ENCODE measurements at regions not wholly inside any gene's neighbourhood (a gene's known extent, or its start where the extent isn't known, plus 50 kb on each side); places are given as distances from the start of the nearest gene placed in this dataset.

GRCh38 chr4:163875327-163875726 lies 380.8 kb downstream of the TMA16 start:
- DNase-seq (ENCODE audit: low read depth), result no peak

- DNase-seq (ENCODE audit: low read depth), result no peak
These were observed 384.0 kb downstream of the TMA16 start for GRCh38 chr4:163878336-163879121.

GRCh38 chr4:163892417-163892816 lies 397.9 kb downstream of the TMA16 start:
- DNase-seq (ENCODE audit: low read depth), result no peak

- peak; percentile 1 for DNase-seq (ENCODE audit: low read depth)
These were observed 401.0 kb downstream of the TMA16 start for GRCh38 chr4:163895378-163896005.

GRCh38 chr4:163901319-163901718 lies 406.8 kb downstream of the TMA16 start:
- no peak for DNase-seq (ENCODE audit: low read depth)

- no peak for DNase-seq (ENCODE audit: low read depth)
These were observed 407.9 kb downstream of the TMA16 start for GRCh38 chr4:163902417-163902816.

- DNase-seq (ENCODE audit: low read depth), result no peak
These were observed 417.4 kb downstream of the TMA16 start for GRCh38 chr4:163911891-163912290.

GRCh38 chr4:163913571-163913970 lies 419.1 kb downstream of the TMA16 start:
- no peak for DNase-seq (ENCODE audit: low read depth)

- no peak for DNase-seq (ENCODE audit: low read depth)
These were observed 421.4 kb downstream of the TMA16 start for GRCh38 chr4:163915896-163916295.

- DNase-seq (ENCODE audit: low read depth), result no peak
These were observed 425.9 kb downstream of the TMA16 start for GRCh38 chr4:163920426-163920825.

GRCh38 chr4:163922302-163922701 lies 427.8 kb downstream of the TMA16 start:
- no peak for DNase-seq (ENCODE audit: low read depth)

GRCh38 chr4:163923092-163923491 lies 428.6 kb downstream of the TMA16 start:
- DNase-seq (ENCODE audit: low read depth), result no peak

GRCh38 chr4:163930086-163930485 lies 435.6 kb downstream of the TMA16 start:
- DNase-seq (ENCODE audit: low read depth), result no peak

GRCh38 chr4:163932504-163932903 lies 438.0 kb downstream of the TMA16 start:
- DNase-seq (ENCODE audit: low read depth), result no peak

GRCh38 chr4:163939597-163939996 lies 445.1 kb downstream of the TMA16 start:
- DNase-seq (ENCODE audit: low read depth), result no peak

- DNase-seq (ENCODE audit: low read depth), result no peak
These were observed 446.9 kb downstream of the TMA16 start for GRCh38 chr4:163941221-163941905.

GRCh38 chr4:163948920-163949455 lies 454.5 kb downstream of the TMA16 start:
- DNase-seq (ENCODE audit: low read depth), result no peak

GRCh38 chr4:163949976-163950601 lies 455.6 kb downstream of the TMA16 start:
- DNase-seq (ENCODE audit: low read depth), result no peak

GRCh38 chr4:163955288-163955687 lies 460.8 kb downstream of the TMA16 start:
- no peak for DNase-seq (ENCODE audit: low read depth)

GRCh38 chr4:163958751-163959150 lies 464.3 kb downstream of the TMA16 start:
- no peak for DNase-seq (ENCODE audit: low read depth)

GRCh38 chr4:163959932-163960331 lies 465.4 kb downstream of the TMA16 start:
- no peak for DNase-seq (ENCODE audit: low read depth)

GRCh38 chr4:163966612-163967011 lies 472.1 kb downstream of the TMA16 start:
- no peak for DNase-seq (ENCODE audit: low read depth)
